Activated CD4-positive, alpha-beta memory T cell treated with anti-CD3 and anti-CD28 coated beads, Interleukin-2, amount 10 ng/mL, durations not matched to agents 7 days and 5 days (primary cell): ENCODE measurements at regions not wholly inside any gene's neighbourhood (a gene's known extent, or its start where the extent isn't known, plus 50 kb on each side); places are given as distances from the start of the nearest gene placed in this dataset.

ENCODE experiments used
- CTCF ChIA-PET: fragments of 350-600 bp; sonication (Branson Sonifier 250); formaldehyde crosslinking; loops from one replicate; lab custom pipeline; 2021; ENCODE audit warnings: antibody characterized with exemption, inconsistent platforms; lab: Charles Lee
- POLR2A ChIA-PET: fragments of 350-600 bp; sonication (Branson Sonifier 250); formaldehyde crosslinking; loops from one replicate; lab custom pipeline; 2021; ENCODE audit warnings: antibody characterized with exemption; lab: Charles Lee
- DNase-seq: peaks from one replicate; pipeline ENCODE4 v3.0.0-alpha.2; 2020
- H3K27ac Mint-ChIP-seq: one replicate; pipeline ENCODE4 v1.8.0; 2021; ENCODE audit warnings: mild to moderate bottlenecking, mixed read lengths
- H3K27me3 Mint-ChIP-seq: one replicate; pipeline ENCODE4 v1.8.0; 2021; ENCODE audit warnings: mixed read lengths
- H3K36me3 Mint-ChIP-seq: one replicate; pipeline ENCODE4 v1.8.0; 2021; ENCODE audit warnings: low read depth, mixed read lengths
- H3K4me1 Mint-ChIP-seq: one replicate; pipeline ENCODE4 v1.8.0; 2021; ENCODE audit warnings: mixed read lengths
- H3K4me3 Mint-ChIP-seq: one replicate; pipeline ENCODE4 v1.8.0; 2021; ENCODE audit warnings: mild to moderate bottlenecking, mixed read lengths
- H3K9me3 Mint-ChIP-seq: one replicate; pipeline ENCODE4 v1.8.0; 2021; ENCODE audit warnings: mixed read lengths

- no peaks in the 10 kb centered on the region for H3K36me3 Mint-ChIP-seq
- H3K27me3 Mint-ChIP-seq = no peaks in the 10 kb centered on the region
- no peak overlapping the region for H3K4me3 Mint-ChIP-seq
- ChIA-PET CTCF (no interaction called here), POLR2A (no interaction called here)
- H3K9me3 Mint-ChIP-seq = peaks cover 8% of the 10 kb centered on the region
- no peaks in the 10 kb centered on the region for H3K4me1 Mint-ChIP-seq
- H3K27ac Mint-ChIP-seq = no peak overlapping the region
- DNase-seq = no peak
Observed at GRCh38 chr9:11204521-11204920, 591.7 kb upstream of the PTPRD start.

GRCh38 chr9:11206925-11207324 lies 594.1 kb upstream of the PTPRD start:
- H3K36me3 Mint-ChIP-seq = no peaks in the 10 kb centered on the region
- H3K9me3 Mint-ChIP-seq = peaks cover 7% of the 10 kb centered on the region
- no peak overlapping the region for H3K4me3 Mint-ChIP-seq
- H3K27ac Mint-ChIP-seq = no peak overlapping the region
- no peaks in the 10 kb centered on the region for H3K27me3 Mint-ChIP-seq
- ChIA-PET CTCF (no interaction called here), POLR2A (no interaction called here)
- H3K4me1 Mint-ChIP-seq = no peaks in the 10 kb centered on the region
- no peak for DNase-seq

GRCh38 chr9:11233696-11234095 lies 620.9 kb upstream of the PTPRD start:
- Mint-ChIP-seq H3K4me1 (no peaks in the 10 kb centered on the region), H3K27me3 (no peaks in the 10 kb centered on the region), H3K36me3 (no peaks in the 10 kb centered on the region), H3K27ac (no peak overlapping the region), H3K4me3 (no peak overlapping the region), H3K9me3 (peaks cover 21% of the 10 kb centered on the region)
- POLR2A ChIA-PET = no interaction called here
- CTCF ChIA-PET = no interaction called here
- no peak for DNase-seq

GRCh38 chr9:11235061-11235460 lies 622.3 kb upstream of the PTPRD start:
- Mint-ChIP-seq H3K36me3 (no peaks in the 10 kb centered on the region), H3K9me3 (peaks cover 23% of the 10 kb centered on the region)

GRCh38 chr9:11241779-11242178 lies 629.0 kb upstream of the PTPRD start:
- no peaks in the 10 kb centered on the region for H3K27me3 Mint-ChIP-seq
- H3K36me3 Mint-ChIP-seq = no peaks in the 10 kb centered on the region
- CTCF ChIA-PET = no interaction called here
- H3K27ac Mint-ChIP-seq = no peak overlapping the region
- no peak for DNase-seq
- H3K4me3 Mint-ChIP-seq = no peak overlapping the region
- POLR2A ChIA-PET = no interaction called here
- peaks cover 18% of the 10 kb centered on the region for H3K9me3 Mint-ChIP-seq
- H3K4me1 Mint-ChIP-seq = no peaks in the 10 kb centered on the region

More at GRCh38 chr9:11235061-11235460, 622.3 kb upstream of the PTPRD start:
- H3K27me3 Mint-ChIP-seq = no peaks in the 10 kb centered on the region
- CTCF ChIA-PET = no interaction called here
- no peak for DNase-seq
- H3K4me1 Mint-ChIP-seq = no peaks in the 10 kb centered on the region
- no peak overlapping the region for H3K27ac Mint-ChIP-seq
- POLR2A ChIA-PET = no interaction called here
- no peak overlapping the region for H3K4me3 Mint-ChIP-seq

GRCh38 chr9:11257992-11258391 lies 645.2 kb upstream of the PTPRD start:
- ChIA-PET POLR2A (no interaction called here), CTCF (no interaction called here)
- no peaks in the 10 kb centered on the region for H3K36me3 Mint-ChIP-seq
- no peak for DNase-seq
- H3K4me1 Mint-ChIP-seq = no peaks in the 10 kb centered on the region
- no peaks in the 10 kb centered on the region for H3K27me3 Mint-ChIP-seq
- no peak overlapping the region for H3K27ac Mint-ChIP-seq
- peaks cover 21% of the 10 kb centered on the region for H3K9me3 Mint-ChIP-seq
- H3K4me3 Mint-ChIP-seq = no peak overlapping the region

GRCh38 chr9:11269036-11269435 lies 656.2 kb upstream of the PTPRD start:
- CTCF ChIA-PET = no interaction called here
- no peaks in the 10 kb centered on the region for H3K4me1 Mint-ChIP-seq
- POLR2A ChIA-PET = no interaction called here
- H3K27ac Mint-ChIP-seq = no peak overlapping the region
- H3K4me3 Mint-ChIP-seq = no peak overlapping the region
- H3K36me3 Mint-ChIP-seq = no peaks in the 10 kb centered on the region
- peaks cover 13% of the 10 kb centered on the region for H3K9me3 Mint-ChIP-seq
- no peaks in the 10 kb centered on the region for H3K27me3 Mint-ChIP-seq
- DNase-seq = no peak

GRCh38 chr9:11275158-11275695 lies 662.4 kb upstream of the PTPRD start:
- Mint-ChIP-seq H3K9me3 (peaks cover 8% of the 10 kb centered on the region), H3K36me3 (no peaks in the 10 kb centered on the region), H3K4me1 (no peaks in the 10 kb centered on the region), H3K27me3 (no peaks in the 10 kb centered on the region), H3K27ac (no peak overlapping the region), H3K4me3 (no peak overlapping the region)
- DNase-seq = no peak
- CTCF ChIA-PET = no interaction called here
- POLR2A ChIA-PET = no interaction called here

GRCh38 chr9:11312966-11313365 lies 700.2 kb upstream of the PTPRD start:
- H3K27me3 Mint-ChIP-seq = no peaks in the 10 kb centered on the region
- DNase-seq = no peak
- H3K36me3 Mint-ChIP-seq = no peaks in the 10 kb centered on the region
- peaks cover 11% of the 10 kb centered on the region for H3K9me3 Mint-ChIP-seq
- H3K27ac Mint-ChIP-seq = no peak overlapping the region
- ChIA-PET CTCF (no interaction called here), POLR2A (no interaction called here)
- no peak overlapping the region for H3K4me3 Mint-ChIP-seq
- no peaks in the 10 kb centered on the region for H3K4me1 Mint-ChIP-seq

GRCh38 chr9:11318946-11319345 lies 706.1 kb upstream of the PTPRD start:
- H3K27me3 Mint-ChIP-seq = no peaks in the 10 kb centered on the region
- no peak for DNase-seq
- H3K4me1 Mint-ChIP-seq = no peaks in the 10 kb centered on the region
- no peak overlapping the region for H3K27ac Mint-ChIP-seq
- H3K4me3 Mint-ChIP-seq = no peak overlapping the region
- peaks cover 4% of the 10 kb centered on the region for H3K9me3 Mint-ChIP-seq
- ChIA-PET POLR2A (no interaction called here), CTCF (no interaction called here)
- no peaks in the 10 kb centered on the region for H3K36me3 Mint-ChIP-seq

GRCh38 chr9:11319538-11319937 lies 706.7 kb upstream of the PTPRD start:
- no peak overlapping the region for H3K27ac Mint-ChIP-seq
- H3K36me3 Mint-ChIP-seq = no peaks in the 10 kb centered on the region
- POLR2A ChIA-PET = no interaction called here
- H3K4me1 Mint-ChIP-seq = no peaks in the 10 kb centered on the region
- H3K9me3 Mint-ChIP-seq = peaks cover 4% of the 10 kb centered on the region
- H3K27me3 Mint-ChIP-seq = no peaks in the 10 kb centered on the region
- CTCF ChIA-PET = no interaction called here
- no peak for DNase-seq
- no peak overlapping the region for H3K4me3 Mint-ChIP-seq

- H3K4me3 Mint-ChIP-seq = no peak overlapping the region
- peaks cover 6% of the 10 kb centered on the region for H3K9me3 Mint-ChIP-seq
- H3K36me3 Mint-ChIP-seq = no peaks in the 10 kb centered on the region
- ChIA-PET POLR2A (no interaction called here), CTCF (no interaction called here)
- DNase-seq = no peak
- H3K27me3 Mint-ChIP-seq = no peaks in the 10 kb centered on the region
- no peak overlapping the region for H3K27ac Mint-ChIP-seq
- no peaks in the 10 kb centered on the region for H3K4me1 Mint-ChIP-seq
Observed at GRCh38 chr9:11320989-11321388, 708.2 kb upstream of the PTPRD start.

- CTCF ChIA-PET = no interaction called here
Observed at GRCh38 chr9:11323457-11323856, 710.7 kb upstream of the PTPRD start.

GRCh38 chr9:11326231-11326630 lies 713.4 kb upstream of the PTPRD start:
- POLR2A ChIA-PET = no interaction called here
- no peaks in the 10 kb centered on the region for H3K27me3 Mint-ChIP-seq
- H3K27ac Mint-ChIP-seq = no peak overlapping the region
- H3K36me3 Mint-ChIP-seq = no peaks in the 10 kb centered on the region
- CTCF ChIA-PET = no interaction called here
- peaks cover 3% of the 10 kb centered on the region for H3K9me3 Mint-ChIP-seq
- DNase-seq = no peak
- H3K4me3 Mint-ChIP-seq = no peak overlapping the region
- no peaks in the 10 kb centered on the region for H3K4me1 Mint-ChIP-seq

More at GRCh38 chr9:11323457-11323856, 710.7 kb upstream of the PTPRD start:
- Mint-ChIP-seq H3K9me3 (peaks cover 3% of the 10 kb centered on the region), H3K27me3 (no peaks in the 10 kb centered on the region), H3K27ac (no peak overlapping the region), H3K36me3 (no peaks in the 10 kb centered on the region), H3K4me1 (no peaks in the 10 kb centered on the region), H3K4me3 (no peak overlapping the region)
- no peak for DNase-seq
- POLR2A ChIA-PET = no interaction called here
